ENCODE measurements at regions not wholly inside any gene's neighbourhood (a gene's known extent, or its start where the extent isn't known, plus 50 kb on each side); places are given as distances from the start of the nearest gene placed in this dataset.
A peak's percentile ranks its signal among the peaks of the same experiment; 100 is the strongest.
"Not testable (repeated sequence)": the region's sequence is repeated elsewhere in the genome, so short reads cannot be mapped to it uniquely, and the experiment has no call there.

GRCh38 chr4:174005422-174005821 lies 278.0 kb downstream of the FBXO8 start:
- DNase-seq: no peak

- DNase-seq: peak in 1 of 2 donors; percentile 8
These were observed 284.9 kb downstream of the FBXO8 start for GRCh38 chr4:173998471-173999144.

GRCh38 chr4:173995779-173996178 lies 287.7 kb downstream of the FBXO8 start:
- not testable (repeated sequence) for DNase-seq

- DNase-seq: no peak
These were observed 291.7 kb downstream of the FBXO8 start for GRCh38 chr4:173991814-173992213.

- DNase-seq: no peak
These were observed 292.2 kb downstream of the FBXO8 start for GRCh38 chr4:173991316-173991715.

- no peak for DNase-seq
These were observed 292.6 kb downstream of the FBXO8 start for GRCh38 chr4:173990869-173991210.

- DNase-seq: peak in 1 of 2 donors; percentile 23
These were observed 293.2 kb downstream of the FBXO8 start for GRCh38 chr4:173990126-173990868.

GRCh38 chr4:173963523-173963922 lies 319.9 kb downstream of the FBXO8 start:
- not testable (repeated sequence) for DNase-seq

- DNase-seq: no peak
These were observed 323.1 kb downstream of the FBXO8 start for GRCh38 chr4:173960398-173960797.

- DNase-seq: peak in 1 of 2 donors; percentile 4
These were observed 325.0 kb downstream of the FBXO8 start for GRCh38 chr4:173958445-173958844.

- DNase-seq: no peak
These were observed 339.9 kb downstream of the FBXO8 start for GRCh38 chr4:173943547-173943946.

- no peak for DNase-seq
These were observed 343.3 kb downstream of the FBXO8 start for GRCh38 chr4:173940146-173940545.

GRCh38 chr4:173937631-173938270 lies 345.7 kb downstream of the FBXO8 start:
- DNase-seq: no peak

GRCh38 chr4:173936861-173937260 lies 346.6 kb downstream of the FBXO8 start:
- no peak for DNase-seq

- no peak for DNase-seq
These were observed 347.7 kb downstream of the FBXO8 start for GRCh38 chr4:173935622-173936405.

- no peak for DNase-seq
These were observed 348.4 kb downstream of the FBXO8 start for GRCh38 chr4:173934933-173935620.

GRCh38 chr4:173934201-173934600 lies 349.3 kb downstream of the FBXO8 start:
- DNase-seq: no peak

- DNase-seq: no peak
These were observed 350.8 kb downstream of the FBXO8 start for GRCh38 chr4:173932701-173933100.

- no peak for DNase-seq
These were observed 353.0 kb downstream of the FBXO8 start for GRCh38 chr4:173930329-173930967.

GRCh38 chr4:173929921-173930320 lies 353.5 kb downstream of the FBXO8 start:
- no peak for DNase-seq

GRCh38 chr4:173924561-173924960 lies 358.9 kb downstream of the FBXO8 start:
- DNase-seq: no peak

- no peak for DNase-seq
These were observed 363.6 kb downstream of the FBXO8 start for GRCh38 chr4:173919861-173920260.

Measured in inflammatory macrophage treated with lipopolysaccharide for 1 hour (primary cell).